Upper lobe of left lung (tissue), 4 donors: ENCODE measurements at regions not wholly inside any gene's neighbourhood (a gene's known extent, or its start where the extent isn't known, plus 50 kb on each side); places are given as distances from the start of the nearest gene placed in this dataset.

Experiments used
- CTCF ChIP-seq, 6 experiments: fragments of 450-650 bp in 4 of 6; fragments of 200-600 bp in 2 of 6; sonication (generic) in 2 of 6; IDR thresholded peaks; one replicate each; pipeline ENCODE4 v1.5.1; 2016 to 2019; ENCODE audit warnings: antibody characterized with exemption in 6 of 6
- POLR2A ChIP-seq, 4 donors: fragments of 450-650 bp; IDR thresholded peaks; one replicate each; pipeline ENCODE4 v1.5.1; 2016 to 2017; ENCODE audit warnings: antibody characterized with exemption in 4 of 4, mild to moderate bottlenecking in 2 of 4
- POLR2AphosphoS5 ChIP-seq, 2 donors: sonication (generic); formaldehyde crosslinking; IDR thresholded peaks; one replicate each; pipeline ENCODE4 v1.5.1; 2017; ENCODE audit warnings: antibody characterized with exemption in 2 of 2

GRCh38 chr4:24471486-24472160, 112.7 kb downstream of the DHX15 start:
- TF ChIP-seq CTCF (IDR thresholded peaks at IDR 0.05) (no peak), POLR2A (IDR thresholded peaks at IDR 0.05) (no peak), POLR2AphosphoS5 (IDR thresholded peaks at IDR 0.05) (no peak)
